GM06990 (cell line): ENCODE measurements at regions not wholly inside any gene's neighbourhood (a gene's known extent, or its start where the extent isn't known, plus 50 kb on each side); places are given as distances from the start of the nearest gene placed in this dataset.

ENCODE experiments used
- DNase-seq: peaks from one replicate; pipeline ENCODE4 v3.0.0-alpha.2; 2011; ENCODE audit not compliant: insufficient read length; ENCODE audit errors: extremely low read depth
- H3K27me3 ChIP-seq: replicated peaks from 2 replicates; pipeline ENCODE4 v1.6.0; 2011; ENCODE audit warnings: low read length; ENCODE audit not compliant: control insufficient read depth, insufficient read depth
- H3K36me3 ChIP-seq: 2 replicates; pipeline ENCODE4 v1.5.1; 2011; ENCODE audit warnings: low read length; ENCODE audit not compliant: control insufficient read depth, insufficient read depth
- H3K4me3 ChIP-seq: replicated peaks from 2 replicates; pipeline ENCODE4 v1.5.1; 2011; ENCODE audit warnings: low read depth, mild to moderate bottlenecking, control low read depth, low read length
- CTCF ChIP-seq: IDR thresholded peaks from 2 replicates; pipeline ENCODE4 v1.5.1; 2011; ENCODE audit warnings: low read length, control low read depth, mild to moderate bottlenecking, inconsistent platforms; ENCODE audit not compliant: insufficient read depth, poor library complexity, severe bottlenecking

- DNase-seq: no peak
- H3K27me3 ChIP-seq: no peaks in the 10 kb centered on the region
- peaks cover 6% of the 10 kb centered on the region for H3K36me3 ChIP-seq
- no peak for TF ChIP-seq CTCF
- H3K4me3 ChIP-seq: no peak overlapping the region
These were observed 381.2 kb upstream of the CBLB start for GRCh38 chr3:106249981-106250380.

GRCh38 chr3:106251160-106251892 is 382.5 kb upstream of the CBLB start:
- Histone ChIP-seq H3K36me3 (peaks cover 6% of the 10 kb centered on the region), H3K27me3 (no peaks in the 10 kb centered on the region), H3K4me3 (no peak overlapping the region)
- peak; percentile 3 for TF ChIP-seq CTCF
- peak; percentile 22 for DNase-seq

- peak overlapping the region; percentile 78 for H3K4me3 ChIP-seq
- no peaks in the 10 kb centered on the region for H3K27me3 ChIP-seq
- peak; percentile 85 for DNase-seq
- TF ChIP-seq CTCF: no peak
- peaks cover 8% of the 10 kb centered on the region for H3K36me3 ChIP-seq
These were observed 387.0 kb upstream of the CBLB start for GRCh38 chr3:106255870-106256248.

GRCh38 chr3:106256249-106256957 is 387.6 kb upstream of the CBLB start:
- Histone ChIP-seq H3K4me3 (peak overlapping the region; percentile 78), H3K27me3 (no peaks in the 10 kb centered on the region), H3K36me3 (peaks cover 2% of the 10 kb centered on the region; the same call in 1 of the 2 replicates)
- DNase-seq: peak; percentile 77
- no peak for TF ChIP-seq CTCF

- no peaks in the 10 kb centered on the region for H3K27me3 ChIP-seq
- DNase-seq: peak; percentile 44
- peaks cover 1% of the 10 kb centered on the region; the same call in 1 of the 2 replicates for H3K36me3 ChIP-seq
- H3K4me3 ChIP-seq: peak overlapping the region; percentile 78
- no peak for TF ChIP-seq CTCF
These were observed 388.4 kb upstream of the CBLB start for GRCh38 chr3:106257172-106257571.
